Keratinocyte (primary cell): ENCODE measurements at regions not wholly inside any gene's neighbourhood (a gene's known extent, or its start where the extent isn't known, plus 50 kb on each side); places are given as distances from the start of the nearest gene placed in this dataset.

ENCODE experiments used
- EZH2 ChIP-seq: IDR thresholded peaks from one replicate; pipeline ENCODE4 v1.6.1; 2012; ENCODE audit warnings: inconsistent platforms, mild to moderate bottlenecking, low read length, moderate library complexity
- TF ChIP-seq, protein P1 (sequence below), 3 experiments: IDR thresholded peaks in 1 of 3; conservative IDR thresholded peaks in 1 of 3; optimal IDR thresholded peaks in 1 of 3; 2 replicates in 2 of 3; 3 replicates in 1 of 3; pipeline versions ENCODE3 to v1.5.1; 2011; ENCODE audit warnings: low read length in 3 of 3, mild to moderate bottlenecking in 3 of 3, moderate library complexity in 2 of 3, control low read depth in 1 of 3, inconsistent platforms in 1 of 3; ENCODE audit not compliant: insufficient read depth in 2 of 3; ENCODE audit errors: extremely low read depth in 1 of 3

DNA sequence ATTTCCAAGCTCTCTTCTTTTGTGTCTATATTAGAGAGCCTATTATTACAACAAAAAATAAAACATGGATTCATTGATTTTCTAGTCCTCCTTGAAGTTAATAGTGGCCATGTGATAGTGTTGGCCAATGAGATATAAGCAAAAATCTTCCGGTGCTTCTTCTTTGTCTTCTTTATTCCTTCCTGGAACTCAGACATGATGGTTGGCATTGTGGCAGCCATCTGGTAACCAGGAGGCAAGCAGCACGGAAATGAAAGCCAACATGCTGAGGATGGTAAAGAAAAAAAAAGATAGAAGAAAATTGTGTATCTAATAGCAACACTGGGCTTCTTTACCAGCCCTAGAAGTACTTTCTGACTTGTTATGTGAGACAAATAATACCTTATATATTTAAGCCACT lies 50.8 kb upstream of the SEL1L start:
- TF ChIP-seq, protein P1, sequence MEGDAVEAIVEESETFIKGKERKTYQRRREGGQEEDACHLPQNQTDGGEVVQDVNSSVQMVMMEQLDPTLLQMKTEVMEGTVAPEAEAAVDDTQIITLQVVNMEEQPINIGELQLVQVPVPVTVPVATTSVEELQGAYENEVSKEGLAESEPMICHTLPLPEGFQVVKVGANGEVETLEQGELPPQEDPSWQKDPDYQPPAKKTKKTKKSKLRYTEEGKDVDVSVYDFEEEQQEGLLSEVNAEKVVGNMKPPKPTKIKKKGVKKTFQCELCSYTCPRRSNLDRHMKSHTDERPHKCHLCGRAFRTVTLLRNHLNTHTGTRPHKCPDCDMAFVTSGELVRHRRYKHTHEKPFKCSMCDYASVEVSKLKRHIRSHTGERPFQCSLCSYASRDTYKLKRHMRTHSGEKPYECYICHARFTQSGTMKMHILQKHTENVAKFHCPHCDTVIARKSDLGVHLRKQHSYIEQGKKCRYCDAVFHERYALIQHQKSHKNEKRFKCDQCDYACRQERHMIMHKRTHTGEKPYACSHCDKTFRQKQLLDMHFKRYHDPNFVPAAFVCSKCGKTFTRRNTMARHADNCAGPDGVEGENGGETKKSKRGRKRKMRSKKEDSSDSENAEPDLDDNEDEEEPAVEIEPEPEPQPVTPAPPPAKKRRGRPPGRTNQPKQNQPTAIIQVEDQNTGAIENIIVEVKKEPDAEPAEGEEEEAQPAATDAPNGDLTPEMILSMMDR (optimal IDR thresholded peaks at IDR 0.05 in 1 of 3, IDR thresholded peaks at IDR 0.05 in 1 of 3, conservative IDR thresholded peaks at IDR 0.05 in 1 of 3; ENCODE audit: extremely low read depth in 1 of 3, insufficient read depth in 2 of 3, low read length in 3 of 3), result no peak
- TF ChIP-seq EZH2, result no peak
